ENCODE measurements at regions not wholly inside any gene's neighbourhood (a gene's known extent, or its start where the extent isn't known, plus 50 kb on each side); places are given as distances from the start of the nearest gene placed in this dataset.

GRCh38 chr9:16121601-16122286, 568.9 kb downstream of the CCDC171 start:
- no peaks in the 10 kb centered on the region for H3K9me3 ChIP-seq (replicated peaks; ENCODE audit: control insufficient read depth, insufficient read depth, low read depth, low read length)
- H4K20me1 ChIP-seq (replicated peaks; ENCODE audit: control insufficient read depth, insufficient read depth, low read length): no peaks in the 10 kb centered on the region
- H3K36me3 ChIP-seq (ENCODE audit: control insufficient read depth, insufficient read depth, low read length): no peaks in the 10 kb centered on the region
- no peak overlapping the region for H3K4me3 ChIP-seq
- no peak for DNase-seq (ENCODE audit: extremely low read depth in 1 of 4, low spot score in 3 of 4)
- no TSS peak for BruUV-seq (replicated peaks)
- no peak overlapping the region for H2AFZ ChIP-seq (ENCODE audit: low read depth, low read length)
- in situ Hi-C loops (cut with MboI) (no loop called here), intact Hi-C loops (cut with micrococcal nuclease) (no loop called here)
- no peak overlapping the region for H3K4me2 ChIP-seq (ENCODE audit: insufficient read depth, low read length)
- POLR2A ChIA-PET: no interaction called here
- no peaks in the 10 kb centered on the region for H3K79me2 ChIP-seq (ENCODE audit: control insufficient read depth, insufficient read depth, low read length)
- CTCF ChIA-PET (ENCODE audit: low intra/inter-chr PET ratio): no interaction called here
- no peaks in the 10 kb centered on the region for H3K9me1 ChIP-seq (ENCODE audit: control insufficient read depth, insufficient read depth, low read length)
- H3K27ac ChIP-seq (ENCODE audit: extremely low read depth, low read depth, low read length): no peak overlapping the region
- TF ChIP-seq POU5F1 (IDR thresholded peaks at IDR 0.05; ENCODE audit: borderline replicate concordance, low read depth, low read length, partially characterized antibody) (no peak), NCOA2 (IDR thresholded peaks at IDR 0.05; ENCODE audit: partially characterized antibody in 2 of 2) (no peak), ZNF507 (tag; conservative IDR thresholded peaks at IDR 0.05) (no peak), POLR2B (IDR thresholded peaks at IDR 0.05; ENCODE audit: low read depth, partially characterized antibody) (no peak), FOXP4 (CRISPR knock-in tag; IDR thresholded peaks at IDR 0.05; ENCODE audit: borderline replicate concordance) (no peak), ZBTB11 (CRISPR knock-in tag; IDR thresholded peaks at IDR 0.05) (no peak), NCOA4 (IDR thresholded peaks at IDR 0.05; ENCODE audit: partially characterized antibody) (no peak)
- no peaks in the 10 kb centered on the region for H3K4me1 ChIP-seq (replicated peaks in 1 of 2; ENCODE audit: control insufficient read depth in 2 of 2, insufficient read depth in 2 of 2, low read length in 2 of 2)
- FAIRE-seq: no peak
- WGBS (ENCODE audit: insufficient coverage, low coverage, missing lambda C conversion rate): 0% methylated on average over 6 of the region's 7 CpGs
- no peaks in the 10 kb centered on the region for H3K27me3 ChIP-seq (ENCODE audit: control insufficient read depth in 2 of 2, insufficient read depth in 2 of 2, low read length in 2 of 2)
- ATAC-seq: no peak
- no peak overlapping the region for H3K9ac ChIP-seq (ENCODE audit: insufficient read depth in 1 of 2, low read depth in 2 of 2, low read length in 2 of 2)

Measured in K562 (cell line).